ENCODE measurements at regions not wholly inside any gene's neighbourhood (a gene's known extent, or its start where the extent isn't known, plus 50 kb on each side); places are given as distances from the start of the nearest gene placed in this dataset.

GRCh38 chr11:121792185-121792584 lies 323.8 kb downstream of the BLID start:
- H3K23ac ChIP-seq (ENCODE audit: insufficient read length, low read depth, low read length), result no peak overlapping the region
- no peaks in the 10 kb centered on the region for H3K27me3 ChIP-seq (ENCODE audit: insufficient read depth, low read length)
- no peaks in the 10 kb centered on the region for H4K20me1 ChIP-seq (ENCODE audit: control insufficient read depth, insufficient read depth, insufficient read length)
- H3K14ac ChIP-seq (ENCODE audit: insufficient read depth, low read length), result no peak overlapping the region
- H3K79me2 ChIP-seq (ENCODE audit: insufficient read depth, low read length), result no peaks in the 10 kb centered on the region
- no peak overlapping the region for H3T11ph ChIP-seq (ENCODE audit: low read length)
- Mint-ChIP-seq H3K27ac (no peak overlapping the region), H3K36me3 (ENCODE audit: insufficient read depth in 1 of 3, low read depth in 3 of 3) (no peaks in the 10 kb centered on the region; a peak in 2 of 7 replicates), H3K27me3 (ENCODE audit: low read depth) (no peaks in the 10 kb centered on the region), H3K4me3 (no peak overlapping the region), H3K4me1 (peaks cover 15 to 17% of the 10 kb centered on the region in 2 experiments), H3K9me3 (peaks cover 0 to 3% of the 10 kb centered on the region in 2 experiments; a peak in 3 of 5 replicates)
- no peak overlapping the region for H2AK5ac ChIP-seq (ENCODE audit: insufficient read length, low read length)
- no peak for DNase-seq
- H2BK5ac ChIP-seq (ENCODE audit: insufficient read length, low read length), result no peak overlapping the region
- no peak overlapping the region for H3K4ac ChIP-seq (ENCODE audit: low read depth, low read length)
- H4K91ac ChIP-seq (ENCODE audit: insufficient read length, low read depth, low read length), result no peak overlapping the region
- no peaks in the 10 kb centered on the region for H3K4me1 ChIP-seq (ENCODE audit: insufficient read depth, low read length)
- no peak overlapping the region for H2BK20ac ChIP-seq (ENCODE audit: low read depth, low read length, poor library complexity, severe bottlenecking)
- H3K27ac ChIP-seq (ENCODE audit: insufficient read length, low read depth, low read length), result no peak overlapping the region
- no peak overlapping the region for H2AFZ ChIP-seq (ENCODE audit: low read length)
- H3K9me3 ChIP-seq (ENCODE audit: control insufficient read depth, low read depth, low read length), result no peaks in the 10 kb centered on the region
- no peak overlapping the region for H4K5ac ChIP-seq (ENCODE audit: insufficient read length, low read depth, low read length)
- WGBS (ENCODE audit: extremely low coverage, insufficient read length, low lambda C conversion rate), result no CpG with 5 or more reads among the region's 3 CpGs
- no peaks in the 10 kb centered on the region for H3K23me2 ChIP-seq (ENCODE audit: insufficient read length, low read depth, low read length, poor library complexity, severe bottlenecking)
- no peak overlapping the region for H3K4me2 ChIP-seq (ENCODE audit: insufficient read depth, insufficient read length, low read length)
- TF ChIP-seq CTCF (conservative IDR thresholded peaks at IDR 0.05), result no peak
- H4K8ac ChIP-seq (replicated peaks; ENCODE audit: insufficient read length, low read depth, low read length), result no peak overlapping the region
- no peak overlapping the region for H3K56ac ChIP-seq (ENCODE audit: insufficient read length, low read depth, low read length)
- H2BK12ac ChIP-seq (ENCODE audit: insufficient read length, low read depth, low read length), result no peak overlapping the region
- H2BK15ac ChIP-seq (ENCODE audit: low read depth, low read length), result no peak overlapping the region
- H3K79me1 ChIP-seq (ENCODE audit: insufficient read depth, low read depth, low read length, poor library complexity, severe bottlenecking), result no peaks in the 10 kb centered on the region
- no peak overlapping the region for H2BK120ac ChIP-seq (ENCODE audit: low read depth, low read length, poor library complexity, severe bottlenecking)
- no peak overlapping the region for H3K18ac ChIP-seq (ENCODE audit: insufficient read length, low read depth, low read length)
- H3K9ac ChIP-seq (ENCODE audit: extremely low read depth, insufficient read length, low read length), result no peak overlapping the region
